RWPE1 (cell line): ENCODE measurements at regions not wholly inside any gene's neighbourhood (a gene's known extent, or its start where the extent isn't known, plus 50 kb on each side); places are given as distances from the start of the nearest gene placed in this dataset.

Experiments
- CTCF ChIA-PET: fragments of 350-600 bp; sonication (Branson Sonifier 250); formaldehyde crosslinking; extraction: SDS; loops from one replicate; lab custom pipeline; 2021; lab: Yijun Ruan, JAX
- POLR2A ChIA-PET: fragments of 400-600 bp; formaldehyde crosslinking; extraction: SDS; loops from one replicate; lab custom pipeline; 2020; ENCODE audit warnings: antibody characterized with exemption; ENCODE audit not compliant: low non-redundant PET; lab: Yijun Ruan, JAX
- DNase-seq: peaks from one replicate; pipeline ENCODE4 v3.0.0; 2012; ENCODE audit warnings: low spot score
- H3K27ac ChIP-seq: fragments of 450-650 bp; 2 replicates; pipeline ENCODE4 v1.5.1; 2017
- CTCF ChIP-seq: fragments of 450-650 bp; conservative IDR thresholded peaks from 2 replicates; pipeline ENCODE4 v1.5.1; 2017; ENCODE audit warnings: low read depth, mild to moderate bottlenecking

DNA sequence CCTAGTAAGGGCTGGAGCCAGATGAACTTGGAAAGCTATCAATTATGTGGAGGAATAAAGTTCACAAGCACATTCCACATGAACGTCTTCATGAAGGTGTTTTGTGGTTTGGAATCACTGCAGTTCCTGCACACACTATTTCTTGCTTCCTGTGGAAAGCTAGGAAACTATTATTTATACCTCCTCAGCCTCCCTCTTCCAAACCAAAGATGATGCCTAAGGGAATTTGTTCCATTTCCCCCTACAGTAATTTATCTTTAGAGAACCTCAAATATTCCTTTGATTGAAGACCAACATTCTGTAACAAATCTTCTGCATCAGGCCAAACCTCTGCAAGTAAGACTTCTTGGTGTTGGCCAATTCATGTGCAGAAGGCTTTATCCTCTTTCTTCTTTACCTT, 115.8 kb upstream of the ARHGAP20 start:
- no peak for TF ChIP-seq CTCF
- no peak overlapping the region for H3K27ac ChIP-seq
- DNase-seq, result no peak
- ChIA-PET CTCF (interaction anchor here (0.6 to 0.7 kb wide), 2 partner anchors 385 to 515 kb away, joined by 3 to 4 read pairs; no protein-coding TSS in a partner anchor), POLR2A (no interaction called here)

- no peak for TF ChIP-seq CTCF
- POLR2A ChIA-PET, result no interaction called here
- no peak overlapping the region for H3K27ac ChIP-seq
- CTCF ChIA-PET, result no interaction called here
- no peak for DNase-seq
Observed at GRCh38 chr11:110827276-110827675, 115.0 kb upstream of the ARHGAP20 start.

DNA sequence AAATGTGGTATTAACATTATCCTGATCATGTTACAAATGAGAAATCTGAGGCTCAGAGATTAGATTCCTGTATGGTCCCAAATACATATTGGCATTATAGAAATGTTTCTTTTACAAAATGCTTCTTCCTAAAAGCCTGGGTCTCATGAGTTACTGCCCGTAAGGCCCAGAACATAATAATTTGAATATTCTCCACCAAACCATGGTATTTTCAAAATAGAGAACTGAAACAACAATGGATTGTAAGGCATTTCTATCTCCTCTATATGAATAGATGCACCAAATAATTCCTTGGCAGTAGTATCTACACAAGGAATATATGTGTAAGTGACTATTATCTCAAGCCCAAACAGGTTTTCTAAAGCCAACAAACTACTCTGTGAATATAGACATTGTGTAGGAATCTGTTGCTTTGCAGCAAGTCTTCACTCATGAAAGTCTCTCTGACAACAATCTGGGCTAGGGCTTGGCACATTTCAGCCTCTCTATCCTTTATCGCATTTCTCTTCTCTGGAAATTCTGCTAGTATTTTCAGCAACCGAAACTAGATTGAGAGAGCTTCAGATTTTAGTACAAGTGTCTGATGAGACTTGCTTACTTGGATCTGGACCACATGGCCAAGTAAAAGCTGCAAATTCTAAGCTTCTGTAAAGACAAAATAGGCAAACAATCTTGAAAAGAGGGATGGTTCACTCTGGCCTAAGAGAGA, 112.8 kb upstream of the ARHGAP20 start:
- TF ChIP-seq CTCF, result no peak
- no peak overlapping the region for H3K27ac ChIP-seq
- ChIA-PET CTCF (no interaction called here), POLR2A (no interaction called here)
- no peak for DNase-seq

GRCh38 chr11:110818032-110818687, 105.9 kb upstream of the ARHGAP20 start:
- H3K27ac ChIP-seq, result no peak overlapping the region
- TF ChIP-seq CTCF, result no peak
- peak; percentile 44 for DNase-seq
- CTCF ChIA-PET, result interaction anchor here (0.6 kb wide), 1 partner anchor 8 kb away, joined by 3 read pairs; no protein-coding TSS in a partner anchor
- POLR2A ChIA-PET, result no interaction called here

DNA sequence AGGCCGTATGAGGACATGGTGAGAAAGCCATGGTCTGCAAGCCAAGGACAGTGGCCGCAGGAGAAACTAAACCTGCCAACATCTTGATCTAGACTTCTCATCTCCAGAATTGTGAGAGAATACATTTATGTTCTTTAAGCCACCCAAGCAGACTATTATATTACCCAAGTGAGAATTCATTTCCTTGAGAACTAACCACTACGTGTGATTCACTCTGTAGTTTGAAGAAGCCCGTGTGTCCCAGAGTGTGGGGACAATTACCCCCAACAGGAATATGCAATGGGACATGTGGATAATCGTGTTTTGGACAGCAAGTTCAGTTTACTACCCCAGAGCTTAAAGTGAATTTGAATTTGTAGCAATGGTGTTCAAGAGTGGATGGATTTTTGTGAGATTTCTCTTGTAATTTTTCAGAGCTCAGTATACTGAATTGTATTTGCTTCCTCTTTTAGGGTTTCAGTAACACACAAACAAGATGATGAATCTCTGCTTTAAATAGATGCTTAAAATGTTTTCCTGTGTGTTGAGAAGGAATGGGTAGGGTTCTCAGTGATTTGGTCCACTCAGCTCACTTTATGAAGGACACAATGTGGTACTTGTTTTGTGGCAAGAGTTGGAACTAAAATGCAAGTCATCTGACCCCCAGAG, 100.0 kb upstream of the ARHGAP20 start:
- CTCF ChIA-PET, result interaction anchor here (0.7 kb wide), 1 partner anchor 377 kb away, joined by 3 read pairs; no protein-coding TSS in a partner anchor
- POLR2A ChIA-PET, result no interaction called here
- TF ChIP-seq CTCF, result no peak
- no peak for DNase-seq
- H3K27ac ChIP-seq, result no peak overlapping the region

GRCh38 chr11:110809417-110810199, 97.4 kb upstream of the ARHGAP20 start:
- TF ChIP-seq CTCF, result no peak
- H3K27ac ChIP-seq, result no peak overlapping the region
- ChIA-PET POLR2A (no interaction called here), CTCF (no interaction called here)
- DNase-seq, result no peak
